Right atrium auricular region (tissue), 2 donors: ENCODE measurements at regions not wholly inside any gene's neighbourhood (a gene's known extent, or its start where the extent isn't known, plus 50 kb on each side); places are given as distances from the start of the nearest gene placed in this dataset.

Source experiments
- DNase-seq: peaks from one replicate; pipeline ENCODE4 v3.0.0-alpha.2; 2019; ENCODE audit warnings: low spot score
- H3K27ac ChIP-seq, 2 donors: fragments of 200-600 bp; sonication (generic); 1 replicate in 1 of 2; 2 replicates in 1 of 2; pipeline ENCODE4 v1.5.1; 2016 to 2019
- H3K27me3 ChIP-seq, 2 donors: fragments of 200-600 bp; sonication (generic); one replicate each; pipeline versions ENCODE4 v1.5.1 to v1.6.0; 2017 to 2019
- H3K36me3 ChIP-seq: fragments of 200-600 bp; sonication (generic); one replicate; pipeline ENCODE4 v1.5.1; 2016
- H3K4me1 ChIP-seq, 2 donors: fragments of 200-600 bp; sonication (generic); one replicate each; pipeline versions ENCODE4 v1.5.1 to v1.6.0; 2017 to 2019
- H3K4me3 ChIP-seq, 2 donors: fragments of 200-600 bp; sonication (generic); 1 replicate in 1 of 2; 2 replicates in 1 of 2; pipeline ENCODE4 v1.5.1; 2017 to 2019; ENCODE audit warnings: mild to moderate bottlenecking in 1 of 2, moderate library complexity in 1 of 2
- H3K9me3 ChIP-seq, 2 donors: fragments of 200-600 bp; sonication (generic); one replicate each; pipeline ENCODE4 v1.5.1; 2019
- CTCF ChIP-seq, 2 donors: fragments of 200-600 bp; sonication (generic); IDR thresholded peaks; one replicate each; pipeline ENCODE4 v1.5.1; 2019; ENCODE audit warnings: antibody characterized with exemption in 2 of 2

- H3K27ac ChIP-seq = no peak overlapping the region
- H3K4me3 ChIP-seq = no peak overlapping the region
- DNase-seq = no peak
- TF ChIP-seq CTCF (IDR thresholded peaks at IDR 0.05) = no peak
- H3K4me1 ChIP-seq = no peaks in the 10 kb centered on the region
- H3K9me3 ChIP-seq = no peaks in the 10 kb centered on the region
- no peaks in the 10 kb centered on the region for H3K27me3 ChIP-seq
- no peaks in the 10 kb centered on the region for H3K36me3 ChIP-seq
Observed at GRCh38 chr14:41403360-41403759, 203.3 kb upstream of the LRFN5 start.

GRCh38 chr14:41397926-41398325 lies 208.8 kb upstream of the LRFN5 start:
- Histone ChIP-seq H3K36me3 (no peaks in the 10 kb centered on the region), H3K9me3 (no peaks in the 10 kb centered on the region), H3K27ac (no peak overlapping the region), H3K4me1 (no peaks in the 10 kb centered on the region), H3K4me3 (no peak overlapping the region), H3K27me3 (no peaks in the 10 kb centered on the region)
- DNase-seq = no peak
- no peak for TF ChIP-seq CTCF (IDR thresholded peaks at IDR 0.05)

- H3K9me3 ChIP-seq = no peaks in the 10 kb centered on the region
Observed at GRCh38 chr14:41393512-41393911, 213.2 kb upstream of the LRFN5 start.

GRCh38 chr14:41392226-41392625 lies 214.4 kb upstream of the LRFN5 start:
- Histone ChIP-seq H3K9me3 (no peaks in the 10 kb centered on the region), H3K27ac (no peak overlapping the region), H3K4me1 (no peaks in the 10 kb centered on the region), H3K36me3 (no peaks in the 10 kb centered on the region), H3K27me3 (no peaks in the 10 kb centered on the region), H3K4me3 (no peak overlapping the region)
- DNase-seq = no peak
- TF ChIP-seq CTCF (IDR thresholded peaks at IDR 0.05) = no peak

More at GRCh38 chr14:41393512-41393911, 213.2 kb upstream of the LRFN5 start:
- no peaks in the 10 kb centered on the region for H3K27me3 ChIP-seq
- H3K4me1 ChIP-seq = no peaks in the 10 kb centered on the region
- DNase-seq = no peak
- no peak overlapping the region for H3K27ac ChIP-seq
- no peak for TF ChIP-seq CTCF (IDR thresholded peaks at IDR 0.05)
- H3K36me3 ChIP-seq = no peaks in the 10 kb centered on the region
- no peak overlapping the region for H3K4me3 ChIP-seq

- H3K27me3 ChIP-seq = no peaks in the 10 kb centered on the region
- no peak for TF ChIP-seq CTCF (IDR thresholded peaks at IDR 0.05)
- H3K36me3 ChIP-seq = no peaks in the 10 kb centered on the region
- no peak for DNase-seq
- H3K4me1 ChIP-seq = no peaks in the 10 kb centered on the region
- H3K27ac ChIP-seq = no peak overlapping the region
- H3K9me3 ChIP-seq = no peaks in the 10 kb centered on the region
- H3K4me3 ChIP-seq = no peak overlapping the region
Observed at GRCh38 chr14:41389355-41389754, 217.3 kb upstream of the LRFN5 start.

- Histone ChIP-seq H3K4me3 (no peak overlapping the region), H3K9me3 (no peaks in the 10 kb centered on the region), H3K4me1 (no peaks in the 10 kb centered on the region), H3K36me3 (no peaks in the 10 kb centered on the region), H3K27ac (no peak overlapping the region), H3K27me3 (no peaks in the 10 kb centered on the region)
- DNase-seq = no peak
- TF ChIP-seq CTCF (IDR thresholded peaks at IDR 0.05) = no peak
Observed at GRCh38 chr14:41385797-41386196, 220.9 kb upstream of the LRFN5 start.
